Activated CD4-positive, CD25-positive, alpha-beta regulatory T cell treated with anti-CD3 and anti-CD28 coated beads, Interleukin-2, amount 50 U/mL, for 24 hours (primary cell): ENCODE measurements at regions not wholly inside any gene's neighbourhood (a gene's known extent, or its start where the extent isn't known, plus 50 kb on each side); places are given as distances from the start of the nearest gene placed in this dataset.
A peak's percentile ranks its signal among the peaks of the same experiment; 100 is the strongest.
"Not testable (repeated sequence)": the region's sequence is repeated elsewhere in the genome, so short reads cannot be mapped to it uniquely, and the experiment has no call there.

Experiments used
- ATAC-seq, 2 donors: fragments of 150-1000 bp; cut with Tn5 transposase; one replicate each; pipeline ENCODE4 v1.10.0; 2021; ENCODE audit warnings: mild to moderate bottlenecking in 1 of 2, moderate library complexity in 1 of 2

GRCh38 chr2:236375973-236376476, 111.8 kb upstream of the ASB18 start:
- no peak for ATAC-seq

- no peak for ATAC-seq
Observed at GRCh38 chr2:236376566-236377244, 112.5 kb upstream of the ASB18 start.

GRCh38 chr2:236380051-236380612, 115.9 kb upstream of the ASB18 start:
- ATAC-seq, result no peak

- peak; percentile 53 to 73 for ATAC-seq
Observed at GRCh38 chr2:236381253-236381652, 117.0 kb upstream of the ASB18 start.

- ATAC-seq, result not testable (repeated sequence)
Observed at GRCh38 chr2:236389284-236390216, 125.3 kb upstream of the ASB18 start.

GRCh38 chr2:236393101-236393500, 128.9 kb upstream of the ASB18 start:
- no peak for ATAC-seq

GRCh38 chr2:236393581-236393980, 129.4 kb upstream of the ASB18 start:
- ATAC-seq, result no peak

- ATAC-seq, result no peak
Observed at GRCh38 chr2:236394571-236394970, 130.4 kb upstream of the ASB18 start.

- no peak for ATAC-seq
Observed at GRCh38 chr2:236395067-236395466, 130.9 kb upstream of the ASB18 start.

GRCh38 chr2:236396818-236397350, 132.7 kb upstream of the ASB18 start:
- no peak for ATAC-seq

GRCh38 chr2:236397681-236398080, 133.5 kb upstream of the ASB18 start:
- no peak for ATAC-seq

- ATAC-seq, result no peak
Observed at GRCh38 chr2:236399409-236399808, 135.2 kb upstream of the ASB18 start.

- ATAC-seq, result no peak
Observed at GRCh38 chr2:236400046-236400574, 135.9 kb upstream of the ASB18 start.

GRCh38 chr2:236400594-236401360, 136.6 kb upstream of the ASB18 start:
- no peak for ATAC-seq

- no peak for ATAC-seq
Observed at GRCh38 chr2:236402033-236402790, 138.0 kb upstream of the ASB18 start.

- ATAC-seq, result no peak
Observed at GRCh38 chr2:236403125-236403524, 138.9 kb upstream of the ASB18 start.

GRCh38 chr2:236403811-236404210, 139.6 kb upstream of the ASB18 start:
- ATAC-seq, result no peak

- no peak for ATAC-seq
Observed at GRCh38 chr2:236404346-236404745, 140.1 kb upstream of the ASB18 start.

GRCh38 chr2:236405357-236405756, 141.2 kb upstream of the ASB18 start:
- no peak for ATAC-seq

GRCh38 chr2:236408090-236408489, 143.9 kb upstream of the ASB18 start:
- ATAC-seq, result no peak

- ATAC-seq, result no peak
Observed at GRCh38 chr2:236408786-236409185, 144.6 kb upstream of the ASB18 start.
